ENCODE measurements at regions not wholly inside any gene's neighbourhood (a gene's known extent, or its start where the extent isn't known, plus 50 kb on each side); places are given as distances from the start of the nearest gene placed in this dataset.

DNA sequence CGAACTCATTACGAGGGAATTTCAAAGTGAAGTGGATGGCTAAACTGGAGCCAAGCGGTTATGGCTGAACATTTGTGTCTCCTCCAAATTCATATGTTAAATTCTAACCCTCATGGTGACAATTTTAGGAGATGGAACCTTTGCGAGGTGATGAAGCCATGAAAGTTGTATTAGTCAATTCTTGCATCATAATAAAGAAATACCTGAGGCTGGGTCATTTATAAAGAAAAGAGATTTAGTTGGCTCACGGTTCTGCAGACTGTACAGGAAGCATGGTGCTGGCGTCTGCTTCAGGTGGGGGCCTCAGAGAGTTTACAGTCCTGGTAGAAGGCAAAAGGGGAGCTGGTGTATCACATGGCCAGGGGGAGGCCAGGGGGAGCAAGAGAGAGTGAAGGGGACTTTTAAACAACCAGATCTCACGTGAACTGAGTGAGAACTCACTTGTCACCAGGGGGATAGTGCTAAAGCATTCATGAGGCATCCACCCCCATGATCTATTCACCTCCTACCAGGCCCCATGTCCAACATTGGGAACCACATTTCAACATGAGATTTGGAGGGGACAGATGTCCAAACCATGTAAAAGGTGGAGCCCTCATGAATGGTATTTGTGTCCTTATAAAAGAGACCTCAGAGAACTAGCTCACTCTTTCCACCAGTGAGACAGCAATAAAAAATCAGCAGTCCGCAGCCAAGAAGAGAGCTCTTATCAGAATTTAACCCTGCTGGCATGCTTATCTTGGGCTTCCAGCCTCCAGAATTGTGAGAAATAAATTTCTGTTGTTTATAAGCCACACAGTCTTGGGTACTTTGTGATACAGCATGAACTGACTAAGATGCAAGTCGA, 143.4 kb downstream of the MTRR start:
- TF ChIP-seq EP300 (IDR thresholded peaks at IDR 0.05): no peak
- TF ChIP-seq, protein P1, sequence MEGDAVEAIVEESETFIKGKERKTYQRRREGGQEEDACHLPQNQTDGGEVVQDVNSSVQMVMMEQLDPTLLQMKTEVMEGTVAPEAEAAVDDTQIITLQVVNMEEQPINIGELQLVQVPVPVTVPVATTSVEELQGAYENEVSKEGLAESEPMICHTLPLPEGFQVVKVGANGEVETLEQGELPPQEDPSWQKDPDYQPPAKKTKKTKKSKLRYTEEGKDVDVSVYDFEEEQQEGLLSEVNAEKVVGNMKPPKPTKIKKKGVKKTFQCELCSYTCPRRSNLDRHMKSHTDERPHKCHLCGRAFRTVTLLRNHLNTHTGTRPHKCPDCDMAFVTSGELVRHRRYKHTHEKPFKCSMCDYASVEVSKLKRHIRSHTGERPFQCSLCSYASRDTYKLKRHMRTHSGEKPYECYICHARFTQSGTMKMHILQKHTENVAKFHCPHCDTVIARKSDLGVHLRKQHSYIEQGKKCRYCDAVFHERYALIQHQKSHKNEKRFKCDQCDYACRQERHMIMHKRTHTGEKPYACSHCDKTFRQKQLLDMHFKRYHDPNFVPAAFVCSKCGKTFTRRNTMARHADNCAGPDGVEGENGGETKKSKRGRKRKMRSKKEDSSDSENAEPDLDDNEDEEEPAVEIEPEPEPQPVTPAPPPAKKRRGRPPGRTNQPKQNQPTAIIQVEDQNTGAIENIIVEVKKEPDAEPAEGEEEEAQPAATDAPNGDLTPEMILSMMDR (IDR thresholded peaks at IDR 0.05): no peak
